ENCODE measurements at regions not wholly inside any gene's neighbourhood (a gene's known extent, or its start where the extent isn't known, plus 50 kb on each side); places are given as distances from the start of the nearest gene placed in this dataset.

GRCh38 chr4:3601992-3602391 is 69.8 kb upstream of the LRPAP1 start:
- TF ChIP-seq CTCF (IDR thresholded peaks at IDR 0.05; ENCODE audit: low read depth, low read length) (no peak), POLR2A (IDR thresholded peaks at IDR 0.05; ENCODE audit: extremely low read depth, insufficient read length) (no peak)
